Tibial nerve (tissue), 4 donors: ENCODE measurements at regions not wholly inside any gene's neighbourhood (a gene's known extent, or its start where the extent isn't known, plus 50 kb on each side); places are given as distances from the start of the nearest gene placed in this dataset.

ENCODE experiments used
- EP300 ChIP-seq, 2 donors: sonication (generic); formaldehyde crosslinking; IDR thresholded peaks; one replicate each; pipeline ENCODE4 v1.6.1; 2017; ENCODE audit warnings: antibody characterized with exemption in 2 of 2, mild to moderate bottlenecking in 1 of 2
- POLR2A ChIP-seq, 2 donors: fragments of 450-650 bp; IDR thresholded peaks; one replicate each; pipeline ENCODE4 v1.6.1; 2017; ENCODE audit warnings: antibody characterized with exemption in 2 of 2, mild to moderate bottlenecking in 2 of 2, moderate library complexity in 2 of 2
- TF ChIP-seq, protein P1 (sequence below), 5 experiments: fragments of 200-600 bp in 3 of 5; fragments of 450-650 bp in 2 of 5; sonication (generic) in 3 of 5; IDR thresholded peaks; one replicate each; pipeline ENCODE4 v1.5.1; 2016 to 2019; ENCODE audit warnings: antibody characterized with exemption in 5 of 5, mild to moderate bottlenecking in 3 of 5, moderate library complexity in 2 of 5

DNA sequence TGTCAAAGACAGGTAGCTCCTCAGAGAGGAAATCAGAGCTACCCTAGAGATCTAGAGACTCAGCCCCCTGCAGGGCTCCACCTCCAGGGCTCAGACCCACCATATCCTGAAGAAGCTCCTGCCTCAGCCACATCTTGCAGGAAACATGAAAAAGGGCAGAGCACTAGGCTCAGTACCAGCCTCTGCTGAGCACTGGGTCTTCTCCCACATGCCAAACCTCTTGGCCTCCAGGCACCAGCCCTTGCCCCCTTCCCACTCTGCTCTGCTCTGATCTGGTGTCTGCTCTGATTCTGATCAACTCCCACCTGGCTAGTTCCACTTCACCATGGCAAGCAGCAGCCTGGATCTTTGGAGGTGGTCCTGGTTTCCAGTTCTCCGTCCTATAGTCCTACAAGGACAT lies 114.3 kb upstream of the SLC66A3 start:
- TF ChIP-seq, protein P1, sequence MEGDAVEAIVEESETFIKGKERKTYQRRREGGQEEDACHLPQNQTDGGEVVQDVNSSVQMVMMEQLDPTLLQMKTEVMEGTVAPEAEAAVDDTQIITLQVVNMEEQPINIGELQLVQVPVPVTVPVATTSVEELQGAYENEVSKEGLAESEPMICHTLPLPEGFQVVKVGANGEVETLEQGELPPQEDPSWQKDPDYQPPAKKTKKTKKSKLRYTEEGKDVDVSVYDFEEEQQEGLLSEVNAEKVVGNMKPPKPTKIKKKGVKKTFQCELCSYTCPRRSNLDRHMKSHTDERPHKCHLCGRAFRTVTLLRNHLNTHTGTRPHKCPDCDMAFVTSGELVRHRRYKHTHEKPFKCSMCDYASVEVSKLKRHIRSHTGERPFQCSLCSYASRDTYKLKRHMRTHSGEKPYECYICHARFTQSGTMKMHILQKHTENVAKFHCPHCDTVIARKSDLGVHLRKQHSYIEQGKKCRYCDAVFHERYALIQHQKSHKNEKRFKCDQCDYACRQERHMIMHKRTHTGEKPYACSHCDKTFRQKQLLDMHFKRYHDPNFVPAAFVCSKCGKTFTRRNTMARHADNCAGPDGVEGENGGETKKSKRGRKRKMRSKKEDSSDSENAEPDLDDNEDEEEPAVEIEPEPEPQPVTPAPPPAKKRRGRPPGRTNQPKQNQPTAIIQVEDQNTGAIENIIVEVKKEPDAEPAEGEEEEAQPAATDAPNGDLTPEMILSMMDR (IDR thresholded peaks at IDR 0.05): no peak
- TF ChIP-seq EP300 (IDR thresholded peaks at IDR 0.05) (no peak), POLR2A (IDR thresholded peaks at IDR 0.05) (no peak)
